ENCODE measurements at regions not wholly inside any gene's neighbourhood (a gene's known extent, or its start where the extent isn't known, plus 50 kb on each side); places are given as distances from the start of the nearest gene placed in this dataset.
A peak's percentile ranks its signal among the peaks of the same experiment; 100 is the strongest.
"Not testable (repeated sequence)": the region's sequence is repeated elsewhere in the genome, so short reads cannot be mapped to it uniquely, and the experiment has no call there.

GRCh38 chr5:102154791-102155605, 141.1 kb downstream of the SLCO4C1 start:
- not testable (repeated sequence) for H3K27me3 ChIP-seq (ENCODE audit: insufficient read depth, poor library complexity, severe bottlenecking); H3K4me3 ChIP-seq (replicated peaks; ENCODE audit: insufficient read depth, low read length); H3K27ac ChIP-seq (replicated peaks); DNase-seq (ENCODE audit: low read depth in 1 of 2, low spot score in 1 of 2)

- no peak overlapping the region for H3K27ac ChIP-seq (replicated peaks)
- TF ChIP-seq CTCF (IDR thresholded peaks at IDR 0.05; ENCODE audit: insufficient read depth, low read length) (no peak), REST (IDR thresholded peaks at IDR 0.05; ENCODE audit: insufficient replicate concordance, low read depth) (no peak), POLR2AphosphoS5 (IDR thresholded peaks at IDR 0.05; ENCODE audit: low read depth) (no peak), GABPA (IDR thresholded peaks at IDR 0.05; ENCODE audit: low read depth) (no peak), SPI1 (IDR thresholded peaks at IDR 0.05; ENCODE audit: borderline replicate concordance, low read depth) (no peak)
- no peak overlapping the region for H3K4me3 ChIP-seq (replicated peaks; ENCODE audit: insufficient read depth, low read length)
- H3K27me3 ChIP-seq (ENCODE audit: insufficient read depth, poor library complexity, severe bottlenecking): no peaks in the 10 kb centered on the region
- DNase-seq (ENCODE audit: low read depth in 1 of 2, low spot score in 1 of 2): no peak
Observed at GRCh38 chr5:102154291-102154690, 141.8 kb downstream of the SLCO4C1 start.

- Histone ChIP-seq H3K4me3 (replicated peaks; ENCODE audit: insufficient read depth, low read length) (no peak overlapping the region), H3K27me3 (ENCODE audit: insufficient read depth, poor library complexity, severe bottlenecking) (no peaks in the 10 kb centered on the region), H3K27ac (replicated peaks) (no peak overlapping the region)
- peak in 1 of 2 experiments; percentile 19 for DNase-seq (ENCODE audit: low read depth in 1 of 2, low spot score in 1 of 2)
- TF ChIP-seq SPI1 (IDR thresholded peaks at IDR 0.05; ENCODE audit: borderline replicate concordance, low read depth) (peak; percentile 3; the same call in 1 of the 2 replicates), POLR2AphosphoS5 (IDR thresholded peaks at IDR 0.05; ENCODE audit: low read depth) (no peak), REST (IDR thresholded peaks at IDR 0.05; ENCODE audit: insufficient replicate concordance, low read depth) (no peak), CTCF (IDR thresholded peaks at IDR 0.05; ENCODE audit: insufficient read depth, low read length) (peak; percentile 14), GABPA (IDR thresholded peaks at IDR 0.05; ENCODE audit: low read depth) (no peak)
Observed at GRCh38 chr5:102153003-102153759, 142.9 kb downstream of the SLCO4C1 start.

- Histone ChIP-seq H3K27me3 (ENCODE audit: insufficient read depth, poor library complexity, severe bottlenecking) (no peaks in the 10 kb centered on the region), H3K4me3 (replicated peaks; ENCODE audit: insufficient read depth, low read length) (no peak overlapping the region), H3K27ac (replicated peaks) (no peak overlapping the region)
- no peak for TF ChIP-seq POLR2AphosphoS5 (IDR thresholded peaks at IDR 0.05; ENCODE audit: low read depth)
- no peak for TF ChIP-seq GABPA (IDR thresholded peaks at IDR 0.05; ENCODE audit: low read depth)
- no peak for TF ChIP-seq CTCF (IDR thresholded peaks at IDR 0.05; ENCODE audit: insufficient read depth, low read length)
- TF ChIP-seq SPI1 (IDR thresholded peaks at IDR 0.05; ENCODE audit: borderline replicate concordance, low read depth): no peak
- TF ChIP-seq REST (IDR thresholded peaks at IDR 0.05; ENCODE audit: insufficient replicate concordance, low read depth): no peak
- no peak for DNase-seq (ENCODE audit: low read depth in 1 of 2, low spot score in 1 of 2)
Observed at GRCh38 chr5:102139029-102139428, 157.1 kb downstream of the SLCO4C1 start.
